ENCODE measurements at regions not wholly inside any gene's neighbourhood (a gene's known extent, or its start where the extent isn't known, plus 50 kb on each side); places are given as distances from the start of the nearest gene placed in this dataset.

DNA sequence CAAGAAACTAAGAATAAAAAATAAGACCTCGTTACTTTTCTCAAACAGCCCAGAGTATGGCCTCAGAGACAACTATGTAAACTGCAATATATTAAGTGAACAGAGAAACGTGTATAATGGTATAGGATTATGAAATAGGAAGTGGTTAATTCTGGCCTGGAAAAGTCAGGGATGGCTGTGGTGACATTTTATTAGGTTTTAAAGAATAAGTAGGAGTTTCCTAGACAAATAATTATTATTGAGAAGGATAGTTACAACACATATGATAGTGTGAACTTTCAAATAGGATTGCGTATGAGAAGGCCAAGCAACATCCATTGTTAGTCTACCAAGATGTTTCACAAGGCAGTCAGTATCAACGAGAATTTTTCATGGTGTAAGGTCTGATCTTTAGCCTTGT, 244.1 kb downstream of the LPIN1 start:
- H3K4me3 ChIP-seq: no peak overlapping the region
- WGBS, 2 donors: 85 to 86% methylated on average over 4 of the region's 4 CpGs
- DNase-seq (ENCODE audit: low spot score in 2 of 2): no peak
- TF ChIP-seq EP300 (IDR thresholded peaks at IDR 0.05) (no peak), CTCF (IDR thresholded peaks at IDR 0.05) (no peak), POLR2A (IDR thresholded peaks at IDR 0.05) (no peak)
- H3K36me3 ChIP-seq: no peaks in the 10 kb centered on the region
- peaks cover 0 to 5% (median 0%) of the 10 kb centered on the region in 4 donors for H3K9me3 ChIP-seq
- H3K4me1 ChIP-seq: no peaks in the 10 kb centered on the region
- no peak overlapping the region for H3K27ac ChIP-seq
- no peaks in the 10 kb centered on the region for H3K27me3 ChIP-seq

DNA sequence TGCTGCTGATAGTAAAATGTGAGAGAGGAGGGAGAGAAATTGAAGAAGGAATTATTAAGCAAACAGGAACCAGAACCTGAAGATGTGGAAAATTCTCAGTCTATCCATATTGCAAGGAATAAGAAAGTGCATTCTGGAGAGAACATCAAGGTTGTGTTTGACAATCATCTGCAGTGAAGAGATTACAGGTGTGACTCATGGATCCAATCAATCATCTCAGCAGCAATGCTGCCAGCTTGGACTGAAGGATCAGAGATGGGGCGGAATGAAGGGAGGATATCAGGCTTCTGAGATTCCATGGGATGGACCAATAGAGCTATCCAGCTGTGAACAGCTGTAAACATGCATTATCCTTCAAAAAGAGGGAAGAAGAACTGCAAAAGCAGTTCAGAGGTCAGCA, 247.3 kb downstream of the LPIN1 start:
- Histone ChIP-seq H3K4me3 (no peak overlapping the region), H3K9me3 (peaks cover 0 to 5% (median 0%) of the 10 kb centered on the region in 4 donors), H3K27me3 (no peaks in the 10 kb centered on the region), H3K36me3 (no peaks in the 10 kb centered on the region), H3K4me1 (no peaks in the 10 kb centered on the region), H3K27ac (no peak overlapping the region)
- no peak for DNase-seq (ENCODE audit: low spot score in 2 of 2)
- 88 to 100% methylated on average over 1 of the region's 1 CpG for WGBS, 2 donors
- TF ChIP-seq EP300 (IDR thresholded peaks at IDR 0.05) (no peak), POLR2A (IDR thresholded peaks at IDR 0.05) (no peak)

GRCh38 chr2:11995456-11995855, 249.0 kb downstream of the LPIN1 start:
- Histone ChIP-seq H3K4me3 (no peak overlapping the region), H3K27me3 (no peaks in the 10 kb centered on the region), H3K36me3 (no peaks in the 10 kb centered on the region), H3K27ac (no peak overlapping the region), H3K9me3 (peaks cover 0 to 5% (median 0%) of the 10 kb centered on the region in 4 donors), H3K4me1 (no peaks in the 10 kb centered on the region)
- DNase-seq (ENCODE audit: low spot score in 2 of 2): no peak
- no peak for TF ChIP-seq CTCF (IDR thresholded peaks at IDR 0.05)
- TF ChIP-seq POLR2A (IDR thresholded peaks at IDR 0.05): no peak
- no peak for TF ChIP-seq EP300 (IDR thresholded peaks at IDR 0.05)

- Histone ChIP-seq H3K4me1 (no peaks in the 10 kb centered on the region), H3K9me3 (peaks cover 0 to 5% (median 0%) of the 10 kb centered on the region in 4 donors), H3K36me3 (no peaks in the 10 kb centered on the region), H3K27ac (no peak overlapping the region), H3K27me3 (no peaks in the 10 kb centered on the region), H3K4me3 (no peak overlapping the region)
- TF ChIP-seq POLR2A (IDR thresholded peaks at IDR 0.05) (no peak), EP300 (IDR thresholded peaks at IDR 0.05) (no peak), CTCF (IDR thresholded peaks at IDR 0.05) (no peak)
- DNase-seq (ENCODE audit: low spot score in 2 of 2): no peak
These were observed 250.2 kb downstream of the LPIN1 start for GRCh38 chr2:11996618-11997017.

DNA sequence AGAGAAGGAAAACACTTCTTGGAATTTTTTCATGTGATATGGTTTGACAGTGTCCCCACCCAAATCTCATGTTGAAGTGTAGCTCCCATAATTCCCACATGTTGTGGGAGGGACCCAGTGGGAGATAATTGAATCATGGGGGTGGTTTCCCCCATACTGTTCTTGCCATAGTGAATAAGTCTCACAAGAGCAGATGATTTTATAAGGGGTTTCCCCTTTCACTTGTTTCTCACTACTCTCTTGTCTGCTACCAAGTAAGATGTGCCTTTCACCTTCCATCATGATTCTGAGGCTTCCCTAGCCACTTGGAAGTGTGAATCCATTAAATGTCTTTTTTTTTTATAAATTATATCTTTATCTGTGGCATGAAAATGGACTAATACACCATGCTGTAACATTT, 250.7 kb downstream of the LPIN1 start:
- no peaks in the 10 kb centered on the region for H3K27me3 ChIP-seq
- no peak for TF ChIP-seq EP300 (IDR thresholded peaks at IDR 0.05)
- TF ChIP-seq POLR2A (IDR thresholded peaks at IDR 0.05): no peak
- no peak for TF ChIP-seq CTCF (IDR thresholded peaks at IDR 0.05)
- H3K4me1 ChIP-seq: no peaks in the 10 kb centered on the region
- H3K4me3 ChIP-seq: no peak overlapping the region
- peaks cover 0 to 5% (median 0%) of the 10 kb centered on the region in 4 donors for H3K9me3 ChIP-seq
- no peaks in the 10 kb centered on the region for H3K36me3 ChIP-seq
- H3K27ac ChIP-seq: no peak overlapping the region
- no peak for DNase-seq (ENCODE audit: low spot score in 2 of 2)

GRCh38 chr2:11998218-11998617, 251.8 kb downstream of the LPIN1 start:
- Histone ChIP-seq H3K27me3 (no peaks in the 10 kb centered on the region), H3K9me3 (peaks cover 0 to 5% (median 0%) of the 10 kb centered on the region in 4 donors), H3K27ac (no peak overlapping the region), H3K4me3 (no peak overlapping the region), H3K36me3 (no peaks in the 10 kb centered on the region), H3K4me1 (no peaks in the 10 kb centered on the region)
- no peak for DNase-seq (ENCODE audit: low spot score in 2 of 2)
- 78 to 88% methylated on average over 2 of the region's 2 CpGs for WGBS, 2 donors
- TF ChIP-seq POLR2A (IDR thresholded peaks at IDR 0.05): no peak
- TF ChIP-seq EP300 (IDR thresholded peaks at IDR 0.05): no peak
- TF ChIP-seq CTCF (IDR thresholded peaks at IDR 0.05): no peak

All from tibial nerve (tissue), 4 donors.